Mammary epithelial cell (primary cell): ENCODE measurements at regions not wholly inside any gene's neighbourhood (a gene's known extent, or its start where the extent isn't known, plus 50 kb on each side); places are given as distances from the start of the nearest gene placed in this dataset.

ENCODE experiments used
- EZH2 ChIP-seq: IDR thresholded peaks from 2 replicates; pipeline ENCODE4 v1.6.1; 2012; ENCODE audit warnings: low read length, inconsistent platforms, borderline replicate concordance
- TF ChIP-seq, protein P1 (sequence below), 2 donors: IDR thresholded peaks in 1 of 2; conservative IDR thresholded peaks in 1 of 2; 2 replicates each; pipeline ENCODE4 v1.5.1; 2011 to 2012; ENCODE audit warnings: inconsistent platforms in 2 of 2, low read length in 2 of 2, mild to moderate bottlenecking in 2 of 2, control low read depth in 1 of 2, low read depth in 1 of 2; ENCODE audit not compliant: insufficient read depth in 1 of 2; ENCODE audit errors: extremely low read depth in 1 of 2

DNA sequence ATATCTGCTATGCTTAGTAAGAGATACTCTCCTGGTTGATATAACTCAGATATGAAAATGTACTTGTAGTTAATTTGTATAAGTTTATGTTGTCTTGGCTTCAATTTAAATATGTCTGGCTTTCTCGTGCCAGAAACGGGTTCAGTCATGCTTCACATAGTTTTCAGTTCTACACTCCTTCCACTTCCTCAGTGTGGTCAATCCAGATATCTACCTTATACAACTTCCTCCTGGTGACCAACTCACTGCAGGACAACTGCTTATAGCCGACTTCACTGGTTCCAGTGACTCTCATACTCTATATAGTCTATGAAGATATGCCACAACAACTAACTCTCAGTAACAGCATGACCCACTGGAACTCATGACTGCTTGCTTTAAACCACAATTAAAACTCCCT lies 690.4 kb downstream of the SLCO4C1 start:
- TF ChIP-seq, protein P1, sequence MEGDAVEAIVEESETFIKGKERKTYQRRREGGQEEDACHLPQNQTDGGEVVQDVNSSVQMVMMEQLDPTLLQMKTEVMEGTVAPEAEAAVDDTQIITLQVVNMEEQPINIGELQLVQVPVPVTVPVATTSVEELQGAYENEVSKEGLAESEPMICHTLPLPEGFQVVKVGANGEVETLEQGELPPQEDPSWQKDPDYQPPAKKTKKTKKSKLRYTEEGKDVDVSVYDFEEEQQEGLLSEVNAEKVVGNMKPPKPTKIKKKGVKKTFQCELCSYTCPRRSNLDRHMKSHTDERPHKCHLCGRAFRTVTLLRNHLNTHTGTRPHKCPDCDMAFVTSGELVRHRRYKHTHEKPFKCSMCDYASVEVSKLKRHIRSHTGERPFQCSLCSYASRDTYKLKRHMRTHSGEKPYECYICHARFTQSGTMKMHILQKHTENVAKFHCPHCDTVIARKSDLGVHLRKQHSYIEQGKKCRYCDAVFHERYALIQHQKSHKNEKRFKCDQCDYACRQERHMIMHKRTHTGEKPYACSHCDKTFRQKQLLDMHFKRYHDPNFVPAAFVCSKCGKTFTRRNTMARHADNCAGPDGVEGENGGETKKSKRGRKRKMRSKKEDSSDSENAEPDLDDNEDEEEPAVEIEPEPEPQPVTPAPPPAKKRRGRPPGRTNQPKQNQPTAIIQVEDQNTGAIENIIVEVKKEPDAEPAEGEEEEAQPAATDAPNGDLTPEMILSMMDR (conservative IDR thresholded peaks at IDR 0.05 in 1 of 2, IDR thresholded peaks at IDR 0.05 in 1 of 2; ENCODE audit: extremely low read depth in 1 of 2, insufficient read depth in 1 of 2, low read depth in 1 of 2, low read length in 2 of 2), result no peak
- no peak for TF ChIP-seq EZH2
